ENCODE measurements at regions not wholly inside any gene's neighbourhood (a gene's known extent, or its start where the extent isn't known, plus 50 kb on each side); places are given as distances from the start of the nearest gene placed in this dataset.

DNA sequence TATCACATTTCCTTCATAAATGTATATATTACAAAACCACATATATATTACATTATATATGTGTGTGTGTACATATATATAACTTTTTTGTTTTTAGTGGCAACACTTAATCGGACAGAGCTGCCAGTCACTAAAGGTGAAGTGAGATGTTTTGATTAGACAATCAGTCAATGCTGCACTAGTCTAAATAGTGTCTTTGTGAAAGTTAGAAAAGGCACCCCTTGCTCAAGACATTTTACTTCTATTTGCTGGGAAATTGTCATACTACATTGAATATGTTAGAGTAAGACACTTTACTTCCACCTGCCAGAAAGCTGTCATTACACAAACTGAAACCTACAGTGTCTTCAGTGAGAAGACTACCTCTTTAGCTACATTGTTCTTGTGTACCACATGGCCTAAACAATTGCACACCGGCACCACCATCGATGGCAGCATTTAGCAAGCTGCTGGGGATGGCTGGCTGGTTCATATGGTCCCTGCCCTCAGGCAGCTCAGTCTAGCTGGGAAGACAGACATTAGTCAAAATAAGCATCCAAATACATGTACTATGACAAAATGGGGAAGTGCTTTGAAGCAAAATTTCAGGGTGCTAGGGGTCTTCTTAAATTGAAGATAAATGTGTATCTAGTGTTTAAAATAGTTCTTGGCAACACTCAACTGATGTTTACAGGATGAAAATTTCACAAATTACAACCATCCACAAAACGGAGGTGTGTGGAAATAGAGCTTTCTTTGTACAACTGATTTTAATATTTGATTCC, 148.1 kb upstream of the GATB start (continued):
- TF ChIP-seq, protein P1, sequence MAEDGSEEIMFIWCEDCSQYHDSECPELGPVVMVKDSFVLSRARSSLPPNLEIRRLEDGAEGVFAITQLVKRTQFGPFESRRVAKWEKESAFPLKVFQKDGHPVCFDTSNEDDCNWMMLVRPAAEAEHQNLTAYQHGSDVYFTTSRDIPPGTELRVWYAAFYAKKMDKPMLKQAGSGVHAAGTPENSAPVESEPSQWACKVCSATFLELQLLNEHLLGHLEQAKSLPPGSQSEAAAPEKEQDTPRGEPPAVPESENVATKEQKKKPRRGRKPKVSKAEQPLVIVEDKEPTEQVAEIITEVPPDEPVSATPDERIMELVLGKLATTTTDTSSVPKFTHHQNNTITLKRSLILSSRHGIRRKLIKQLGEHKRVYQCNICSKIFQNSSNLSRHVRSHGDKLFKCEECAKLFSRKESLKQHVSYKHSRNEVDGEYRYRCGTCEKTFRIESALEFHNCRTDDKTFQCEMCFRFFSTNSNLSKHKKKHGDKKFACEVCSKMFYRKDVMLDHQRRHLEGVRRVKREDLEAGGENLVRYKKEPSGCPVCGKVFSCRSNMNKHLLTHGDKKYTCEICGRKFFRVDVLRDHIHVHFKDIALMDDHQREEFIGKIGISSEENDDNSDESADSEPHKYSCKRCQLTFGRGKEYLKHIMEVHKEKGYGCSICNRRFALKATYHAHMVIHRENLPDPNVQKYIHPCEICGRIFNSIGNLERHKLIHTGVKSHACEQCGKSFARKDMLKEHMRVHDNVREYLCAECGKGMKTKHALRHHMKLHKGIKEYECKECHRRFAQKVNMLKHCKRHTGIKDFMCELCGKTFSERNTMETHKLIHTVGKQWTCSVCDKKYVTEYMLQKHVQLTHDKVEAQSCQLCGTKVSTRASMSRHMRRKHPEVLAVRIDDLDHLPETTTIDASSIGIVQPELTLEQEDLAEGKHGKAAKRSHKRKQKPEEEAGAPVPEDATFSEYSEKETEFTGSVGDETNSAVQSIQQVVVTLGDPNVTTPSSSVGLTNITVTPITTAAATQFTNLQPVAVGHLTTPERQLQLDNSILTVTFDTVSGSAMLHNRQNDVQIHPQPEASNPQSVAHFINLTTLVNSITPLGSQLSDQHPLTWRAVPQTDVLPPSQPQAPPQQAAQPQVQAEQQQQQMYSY (CRISPR knock-in tag; IDR thresholded peaks at IDR 0.05) = no peak
- TF ChIP-seq, protein P2, sequence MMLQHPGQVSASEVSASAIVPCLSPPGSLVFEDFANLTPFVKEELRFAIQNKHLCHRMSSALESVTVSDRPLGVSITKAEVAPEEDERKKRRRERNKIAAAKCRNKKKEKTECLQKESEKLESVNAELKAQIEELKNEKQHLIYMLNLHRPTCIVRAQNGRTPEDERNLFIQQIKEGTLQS (IDR thresholded peaks at IDR 0.05; ENCODE audit: borderline replicate concordance, extremely low read depth, low read depth, low read length) = no peak
- TF ChIP-seq ASH2L (IDR thresholded peaks at IDR 0.05; ENCODE audit: borderline replicate concordance, low read depth) = no peak
- TF ChIP-seq EED (IDR thresholded peaks at IDR 0.05; ENCODE audit: low read depth) = no peak
- no peak for TF ChIP-seq CHD2 (IDR thresholded peaks at IDR 0.05; ENCODE audit: borderline replicate concordance, low read depth, low read length)
- TF ChIP-seq IKZF1 (conservative IDR thresholded peaks at IDR 0.05) = no peak

DNA sequence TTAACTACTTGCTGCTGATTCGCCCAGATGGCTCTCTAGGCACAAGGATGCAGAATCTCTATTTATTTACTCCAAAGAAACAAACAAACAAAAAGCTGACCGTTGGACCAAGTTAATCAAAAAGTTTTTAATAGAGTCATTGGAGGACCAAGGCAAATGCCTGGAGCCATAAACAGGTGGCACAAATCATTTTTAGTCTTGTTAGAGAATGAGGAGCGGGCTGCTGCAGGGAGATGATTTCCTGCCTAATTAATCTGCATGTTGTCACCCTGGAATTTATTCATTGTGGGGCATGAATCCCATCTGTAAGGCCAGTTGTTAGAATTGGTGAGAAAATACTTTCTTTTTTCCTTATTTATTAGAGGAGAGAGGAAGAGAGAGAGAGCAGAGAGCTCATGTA, 147.4 kb upstream of the GATB start:
- TF ChIP-seq JUNB (IDR thresholded peaks at IDR 0.05) = no peak
- TF ChIP-seq KAT2A (conservative IDR thresholded peaks at IDR 0.05; ENCODE audit: control insufficient read depth, low read depth, low read length) = no peak
- no peak for TF ChIP-seq TBL1XR1 (IDR thresholded peaks at IDR 0.05; ENCODE audit: low read depth, low read length)
- no peak for TF ChIP-seq NFIC (IDR thresholded peaks at IDR 0.05; ENCODE audit: low read depth, low read length)
- TF ChIP-seq ZNF274 (IDR thresholded peaks at IDR 0.05; ENCODE audit: insufficient read depth, insufficient read length) = no peak
- no peak for TF ChIP-seq STAT3 (IDR thresholded peaks at IDR 0.05; ENCODE audit: low read depth, low read length)
- H3K36me3 ChIP-seq (ENCODE audit: control insufficient read depth in 2 of 2, insufficient read depth in 2 of 2, low read length in 1 of 2) = no peaks in the 10 kb centered on the region
- H3K4me1 ChIP-seq (ENCODE audit: control insufficient read depth, insufficient read depth, low read length) = peaks cover 14% of the 10 kb centered on the region
- H3K27me3 ChIP-seq (replicated peaks in 1 of 2; ENCODE audit: control insufficient read depth in 2 of 2, insufficient read depth in 2 of 2, low read length in 1 of 2) = no peaks in the 10 kb centered on the region
- no peaks in the 10 kb centered on the region for H4K20me1 ChIP-seq (ENCODE audit: control insufficient read depth, insufficient read depth)
- H3K4me2 ChIP-seq (ENCODE audit: control insufficient read depth, insufficient read depth) = no peak overlapping the region
- no TSS peak for BruUV-seq (replicated peaks)
- H2AFZ ChIP-seq (ENCODE audit: control insufficient read depth, low read depth, low read length) = no peak overlapping the region
- H3K79me2 ChIP-seq (ENCODE audit: control insufficient read depth, insufficient read depth, low read length) = no peaks in the 10 kb centered on the region
- ChIA-PET RAD21 (ENCODE audit: unreplicated experiment) (interaction anchor here (1.6 kb wide), 1 partner anchor 21 kb away, joined by 8 read pairs; no protein-coding TSS in a partner anchor), SMC1A (ENCODE audit: uncharacterized antibody, unreplicated experiment) (interaction anchor here (0.6 to 4.7 kb wide), 3 partner anchors 17 to 120 kb away, joined by 3 to 23 read pairs (median 4); no protein-coding TSS in a partner anchor), POLR2A (no interaction called here), CTCF (interaction anchor here (1.7 kb wide), 1 partner anchor 20 kb away, joined by 4 read pairs; no protein-coding TSS in a partner anchor)
- H3K9ac ChIP-seq (ENCODE audit: control insufficient read depth, insufficient read depth, low read length) = no peak overlapping the region
- intact Hi-C loops (cut with micrococcal nuclease; ENCODE audit: unreplicated experiment) = loop anchor here (5.0 kb wide), 1 partner anchor 106 kb away; no protein-coding TSS in a partner anchor
- DNase-seq (ENCODE audit: low read depth, low spot score) (no peak), FAIRE-seq (no peak), ATAC-seq (no peak)
- H3K9me3 ChIP-seq (replicated peaks; ENCODE audit: control insufficient read depth, insufficient read depth, low read length) = no peaks in the 10 kb centered on the region; the same call in 1 of the 3 replicates
- in situ Hi-C loops (cut with MboI) = no loop called here
- 40% methylated on average over 3 of the region's 3 CpGs for WGBS (ENCODE audit: insufficient coverage, insufficient replicate concordance, low lambda C conversion rate, missing lambda C conversion rate)
- H3K27ac ChIP-seq (ENCODE audit: control insufficient read depth, insufficient read depth) = no peak overlapping the region
- no peak overlapping the region for H3K4me3 ChIP-seq

All from GM12878 (cell line).